Neural cell (in vitro differentiated cells): ENCODE measurements at regions not wholly inside any gene's neighbourhood (a gene's known extent, or its start where the extent isn't known, plus 50 kb on each side); places are given as distances from the start of the nearest gene placed in this dataset.

Experiments used
- EZH2 ChIP-seq: fragments of 200-600, 300-800 bp; shearing (Covaris generic), sonication (generic); IDR thresholded peaks from 2 replicates; pipeline ENCODE4 v1.6.1; 2014; ENCODE audit warnings: antibody characterized with exemption, low read length, borderline replicate concordance, mild to moderate bottlenecking; ENCODE audit not compliant: insufficient read depth, poor library complexity, severe bottlenecking
- RAD21 ChIP-seq: fragments of 450-650 bp; conservative IDR thresholded peaks from 2 replicates; pipeline ENCODE4 v1.6.1; 2014; ENCODE audit warnings: antibody characterized with exemption, mild to moderate bottlenecking, moderate library complexity
- TF ChIP-seq, protein P1 (sequence below): fragments of 450-650 bp; IDR thresholded peaks from 2 replicates; pipeline ENCODE4 v1.5.1; 2014; ENCODE audit warnings: antibody characterized with exemption, mild to moderate bottlenecking, moderate library complexity; ENCODE audit not compliant: poor library complexity, severe bottlenecking
- TF ChIP-seq, protein P2 (sequence below): IDR thresholded peaks from 2 replicates; pipeline ENCODE4 v1.6.1; 2012; ENCODE audit warnings: borderline replicate concordance

GRCh38 chrX:42499620-42500019 lies 278.3 kb downstream of the PPP1R2C start:
- TF ChIP-seq EZH2 (no peak), RAD21 (no peak)
- TF ChIP-seq, protein P1, sequence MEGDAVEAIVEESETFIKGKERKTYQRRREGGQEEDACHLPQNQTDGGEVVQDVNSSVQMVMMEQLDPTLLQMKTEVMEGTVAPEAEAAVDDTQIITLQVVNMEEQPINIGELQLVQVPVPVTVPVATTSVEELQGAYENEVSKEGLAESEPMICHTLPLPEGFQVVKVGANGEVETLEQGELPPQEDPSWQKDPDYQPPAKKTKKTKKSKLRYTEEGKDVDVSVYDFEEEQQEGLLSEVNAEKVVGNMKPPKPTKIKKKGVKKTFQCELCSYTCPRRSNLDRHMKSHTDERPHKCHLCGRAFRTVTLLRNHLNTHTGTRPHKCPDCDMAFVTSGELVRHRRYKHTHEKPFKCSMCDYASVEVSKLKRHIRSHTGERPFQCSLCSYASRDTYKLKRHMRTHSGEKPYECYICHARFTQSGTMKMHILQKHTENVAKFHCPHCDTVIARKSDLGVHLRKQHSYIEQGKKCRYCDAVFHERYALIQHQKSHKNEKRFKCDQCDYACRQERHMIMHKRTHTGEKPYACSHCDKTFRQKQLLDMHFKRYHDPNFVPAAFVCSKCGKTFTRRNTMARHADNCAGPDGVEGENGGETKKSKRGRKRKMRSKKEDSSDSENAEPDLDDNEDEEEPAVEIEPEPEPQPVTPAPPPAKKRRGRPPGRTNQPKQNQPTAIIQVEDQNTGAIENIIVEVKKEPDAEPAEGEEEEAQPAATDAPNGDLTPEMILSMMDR, result no peak
- TF ChIP-seq, protein P2, sequence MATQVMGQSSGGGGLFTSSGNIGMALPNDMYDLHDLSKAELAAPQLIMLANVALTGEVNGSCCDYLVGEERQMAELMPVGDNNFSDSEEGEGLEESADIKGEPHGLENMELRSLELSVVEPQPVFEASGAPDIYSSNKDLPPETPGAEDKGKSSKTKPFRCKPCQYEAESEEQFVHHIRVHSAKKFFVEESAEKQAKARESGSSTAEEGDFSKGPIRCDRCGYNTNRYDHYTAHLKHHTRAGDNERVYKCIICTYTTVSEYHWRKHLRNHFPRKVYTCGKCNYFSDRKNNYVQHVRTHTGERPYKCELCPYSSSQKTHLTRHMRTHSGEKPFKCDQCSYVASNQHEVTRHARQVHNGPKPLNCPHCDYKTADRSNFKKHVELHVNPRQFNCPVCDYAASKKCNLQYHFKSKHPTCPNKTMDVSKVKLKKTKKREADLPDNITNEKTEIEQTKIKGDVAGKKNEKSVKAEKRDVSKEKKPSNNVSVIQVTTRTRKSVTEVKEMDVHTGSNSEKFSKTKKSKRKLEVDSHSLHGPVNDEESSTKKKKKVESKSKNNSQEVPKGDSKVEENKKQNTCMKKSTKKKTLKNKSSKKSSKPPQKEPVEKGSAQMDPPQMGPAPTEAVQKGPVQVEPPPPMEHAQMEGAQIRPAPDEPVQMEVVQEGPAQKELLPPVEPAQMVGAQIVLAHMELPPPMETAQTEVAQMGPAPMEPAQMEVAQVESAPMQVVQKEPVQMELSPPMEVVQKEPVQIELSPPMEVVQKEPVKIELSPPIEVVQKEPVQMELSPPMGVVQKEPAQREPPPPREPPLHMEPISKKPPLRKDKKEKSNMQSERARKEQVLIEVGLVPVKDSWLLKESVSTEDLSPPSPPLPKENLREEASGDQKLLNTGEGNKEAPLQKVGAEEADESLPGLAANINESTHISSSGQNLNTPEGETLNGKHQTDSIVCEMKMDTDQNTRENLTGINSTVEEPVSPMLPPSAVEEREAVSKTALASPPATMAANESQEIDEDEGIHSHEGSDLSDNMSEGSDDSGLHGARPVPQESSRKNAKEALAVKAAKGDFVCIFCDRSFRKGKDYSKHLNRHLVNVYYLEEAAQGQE, result no peak
